Stimulated activated CD4-positive, alpha-beta T cell treated with anti-CD3 and anti-CD28 coated beads, Interleukin-2, amount 100 ng/mL, for 24 hours (primary cell): ENCODE measurements at regions not wholly inside any gene's neighbourhood (a gene's known extent, or its start where the extent isn't known, plus 50 kb on each side); places are given as distances from the start of the nearest gene placed in this dataset.

Experiments used
- DNase-seq, 2 donors: peaks; one replicate each; pipeline ENCODE4 v3.0.0-alpha.2; 2020

GRCh38 chr22:48896766-48897644, 930.7 kb downstream of the BRD1 start:
- DNase-seq = peak in 1 of 2 donors; percentile 11

- peak in 1 of 2 donors; percentile 13 for DNase-seq
These were observed 931.6 kb downstream of the BRD1 start for GRCh38 chr22:48895831-48896765.

GRCh38 chr22:48895336-48895735, 932.3 kb downstream of the BRD1 start:
- DNase-seq = peak in 1 of 2 donors; percentile 11

GRCh38 chr22:48894804-48895250, 932.8 kb downstream of the BRD1 start:
- peak in 1 of 2 donors; percentile 7 for DNase-seq

- peak in 1 of 2 donors; percentile 10 for DNase-seq
These were observed 933.5 kb downstream of the BRD1 start for GRCh38 chr22:48894064-48894671.

- DNase-seq = peak in 1 of 2 donors; percentile 13
These were observed 934.2 kb downstream of the BRD1 start for GRCh38 chr22:48893288-48894063.

GRCh38 chr22:48892578-48893287, 934.9 kb downstream of the BRD1 start:
- peak in 1 of 2 donors; percentile 6 for DNase-seq

GRCh38 chr22:48891688-48892577, 935.7 kb downstream of the BRD1 start:
- DNase-seq = no peak

GRCh38 chr22:48890693-48891554, 936.7 kb downstream of the BRD1 start:
- DNase-seq = no peak

- no peak for DNase-seq
These were observed 937.6 kb downstream of the BRD1 start for GRCh38 chr22:48889887-48890692.

GRCh38 chr22:48889209-48889830, 938.4 kb downstream of the BRD1 start:
- no peak for DNase-seq

- no peak for DNase-seq
These were observed 939.0 kb downstream of the BRD1 start for GRCh38 chr22:48888466-48889208.

- DNase-seq = no peak
These were observed 940.0 kb downstream of the BRD1 start for GRCh38 chr22:48887394-48888332.

GRCh38 chr22:48886604-48887393, 940.9 kb downstream of the BRD1 start:
- no peak for DNase-seq

- DNase-seq = no peak
These were observed 941.8 kb downstream of the BRD1 start for GRCh38 chr22:48885919-48886305.
